ENCODE measurements at regions not wholly inside any gene's neighbourhood (a gene's known extent, or its start where the extent isn't known, plus 50 kb on each side); places are given as distances from the start of the nearest gene placed in this dataset.

DNA sequence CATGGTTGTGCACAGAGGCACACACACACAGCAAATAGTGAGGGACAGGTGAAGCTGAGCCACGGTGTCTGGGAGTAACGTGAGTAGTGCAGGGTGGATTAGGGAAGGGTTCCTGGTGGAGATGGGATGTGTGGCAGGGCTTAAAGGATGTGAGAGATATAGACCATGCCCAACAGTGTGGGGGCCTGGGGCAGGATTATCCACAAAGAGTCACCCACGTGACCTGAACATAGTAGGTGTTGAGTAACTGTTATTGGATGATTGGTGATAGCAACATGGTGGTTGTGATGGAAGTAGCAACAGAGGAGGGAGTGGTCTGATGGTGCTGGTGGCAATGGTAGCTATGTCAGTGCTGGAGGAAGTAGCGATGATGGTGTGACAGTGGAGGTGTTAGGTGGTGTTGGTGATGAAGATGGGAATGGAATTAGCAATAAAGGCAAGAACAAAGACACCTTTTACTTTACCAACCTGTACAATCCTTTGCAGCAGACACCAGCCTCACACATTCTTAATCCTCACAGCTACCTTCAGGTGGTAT is 135.1 kb downstream of the MRPL14 start:
- no peak for TF ChIP-seq POLR2A (IDR thresholded peaks at IDR 0.05)
- TF ChIP-seq, protein P1, sequence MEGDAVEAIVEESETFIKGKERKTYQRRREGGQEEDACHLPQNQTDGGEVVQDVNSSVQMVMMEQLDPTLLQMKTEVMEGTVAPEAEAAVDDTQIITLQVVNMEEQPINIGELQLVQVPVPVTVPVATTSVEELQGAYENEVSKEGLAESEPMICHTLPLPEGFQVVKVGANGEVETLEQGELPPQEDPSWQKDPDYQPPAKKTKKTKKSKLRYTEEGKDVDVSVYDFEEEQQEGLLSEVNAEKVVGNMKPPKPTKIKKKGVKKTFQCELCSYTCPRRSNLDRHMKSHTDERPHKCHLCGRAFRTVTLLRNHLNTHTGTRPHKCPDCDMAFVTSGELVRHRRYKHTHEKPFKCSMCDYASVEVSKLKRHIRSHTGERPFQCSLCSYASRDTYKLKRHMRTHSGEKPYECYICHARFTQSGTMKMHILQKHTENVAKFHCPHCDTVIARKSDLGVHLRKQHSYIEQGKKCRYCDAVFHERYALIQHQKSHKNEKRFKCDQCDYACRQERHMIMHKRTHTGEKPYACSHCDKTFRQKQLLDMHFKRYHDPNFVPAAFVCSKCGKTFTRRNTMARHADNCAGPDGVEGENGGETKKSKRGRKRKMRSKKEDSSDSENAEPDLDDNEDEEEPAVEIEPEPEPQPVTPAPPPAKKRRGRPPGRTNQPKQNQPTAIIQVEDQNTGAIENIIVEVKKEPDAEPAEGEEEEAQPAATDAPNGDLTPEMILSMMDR (IDR thresholded peaks at IDR 0.05), result no peak
